Naive B cell (primary cell): ENCODE measurements at regions not wholly inside any gene's neighbourhood (a gene's known extent, or its start where the extent isn't known, plus 50 kb on each side); places are given as distances from the start of the nearest gene placed in this dataset.

Experiments
- ATAC-seq, 2 donors: fragments of 150-1000 bp; cut with Tn5 transposase; 2 replicates each; pipeline ENCODE4 v1.10.0; 2021; ENCODE audit warnings: low read depth in 2 of 2, mild to moderate bottlenecking in 2 of 2, moderate library complexity in 2 of 2
- DNase-seq: peaks from one replicate; pipeline ENCODE4 v3.0.0; 2022
- H3K27ac Mint-ChIP-seq, 6 donors: one replicate each; pipeline ENCODE4 v1.8.0; 2020 to 2022; ENCODE audit warnings: mild to moderate bottlenecking in 6 of 6, mixed read lengths in 6 of 6, moderate library complexity in 5 of 6, inconsistent platforms in 2 of 6
- H3K27me3 Mint-ChIP-seq, 3 donors: one replicate each; pipeline ENCODE4 v1.8.0; 2021 to 2022; ENCODE audit warnings: mixed read lengths in 3 of 3, mild to moderate bottlenecking in 1 of 3
- H3K36me3 Mint-ChIP-seq, 2 donors: one replicate each; pipeline ENCODE4 v1.8.0; 2020 to 2022; ENCODE audit warnings: mixed read lengths in 2 of 2, inconsistent platforms in 1 of 2, mild to moderate bottlenecking in 1 of 2
- H3K4me1 Mint-ChIP-seq, 3 donors: one replicate each; pipeline ENCODE4 v1.8.0; 2020 to 2022; ENCODE audit warnings: mixed read lengths in 3 of 3, inconsistent platforms in 1 of 3, mild to moderate bottlenecking in 1 of 3, moderate library complexity in 1 of 3
- H3K4me3 Mint-ChIP-seq, 8 donors: one replicate each; pipeline ENCODE4 v1.8.0; 2020 to 2022; ENCODE audit warnings: mild to moderate bottlenecking in 8 of 8, mixed read lengths in 8 of 8, moderate library complexity in 8 of 8, inconsistent platforms in 2 of 8
- H3K9me3 Mint-ChIP-seq, 7 donors: one replicate each; pipeline ENCODE4 v1.8.0; 2020 to 2022; ENCODE audit warnings: mixed read lengths in 7 of 7, mild to moderate bottlenecking in 5 of 7, inconsistent platforms in 2 of 7, moderate library complexity in 1 of 7

- no peak overlapping the region for H3K27ac Mint-ChIP-seq
- ATAC-seq: no peak
- H3K4me1 Mint-ChIP-seq: no peaks in the 10 kb centered on the region
- no peak overlapping the region for H3K4me3 Mint-ChIP-seq
- no peaks in the 10 kb centered on the region for H3K9me3 Mint-ChIP-seq
- peaks cover 30 to 34% (median 33%) of the 10 kb centered on the region in 3 donors for H3K27me3 Mint-ChIP-seq
- DNase-seq: no peak
- no peaks in the 10 kb centered on the region for H3K36me3 Mint-ChIP-seq
These were observed 283.8 kb upstream of the DMRT1 start for GRCh38 chr9:557601-558201.

- peaks cover 0 to 12% (median 3%) of the 10 kb centered on the region in 7 donors for H3K9me3 Mint-ChIP-seq
- H3K4me3 Mint-ChIP-seq: no peak overlapping the region
- DNase-seq (no peak), ATAC-seq (no peak)
- no peaks in the 10 kb centered on the region for H3K36me3 Mint-ChIP-seq
- peaks cover 30 to 39% (median 39%) of the 10 kb centered on the region in 3 donors for H3K27me3 Mint-ChIP-seq
- peaks cover 12 to 19% (median 18%) of the 10 kb centered on the region in 3 donors for H3K4me1 Mint-ChIP-seq
- no peak overlapping the region for H3K27ac Mint-ChIP-seq
These were observed 280.1 kb upstream of the DMRT1 start for GRCh38 chr9:561427-561826.

GRCh38 chr9:563200-563599 lies 278.3 kb upstream of the DMRT1 start:
- H3K27me3 Mint-ChIP-seq: peaks cover 19 to 31% (median 22%) of the 10 kb centered on the region in 3 donors
- DNase-seq: no peak
- no peak for ATAC-seq

GRCh38 chr9:565528-565927 lies 276.0 kb upstream of the DMRT1 start:
- ATAC-seq: peak; percentile 82 to 83
- Mint-ChIP-seq H3K4me3 (peak overlapping the region in 3 of 8 donors; percentile 9 to 52 (median 45)), H3K27ac (peak overlapping the region in 5 of 6 donors; percentile 16 to 91 (median 47)), H3K4me1 (peaks cover 24 to 40% (median 33%) of the 10 kb centered on the region in 3 donors), H3K9me3 (peaks cover 0 to 12% (median 5%) of the 10 kb centered on the region in 7 donors), H3K36me3 (no peaks in the 10 kb centered on the region), H3K27me3 (peaks cover 0 to 22% (median 10%) of the 10 kb centered on the region in 3 donors)
- DNase-seq: peak; percentile 37

More at GRCh38 chr9:563200-563599, 278.3 kb upstream of the DMRT1 start:
- H3K4me1 Mint-ChIP-seq: peaks cover 20 to 37% (median 33%) of the 10 kb centered on the region in 3 donors
- peaks cover 0 to 12% (median 5%) of the 10 kb centered on the region in 7 donors for H3K9me3 Mint-ChIP-seq
- H3K4me3 Mint-ChIP-seq: no peak overlapping the region
- H3K36me3 Mint-ChIP-seq: no peaks in the 10 kb centered on the region
- H3K27ac Mint-ChIP-seq: no peak overlapping the region

GRCh38 chr9:567128-567746 lies 274.3 kb upstream of the DMRT1 start:
- peaks cover 0 to 12% (median 5%) of the 10 kb centered on the region in 7 donors for H3K9me3 Mint-ChIP-seq
- peak overlapping the region in 1 of 6 donors; percentile 36 for H3K27ac Mint-ChIP-seq
- ATAC-seq: peak; percentile 60 to 64
- H3K4me3 Mint-ChIP-seq: peak overlapping the region in 2 of 8 donors; percentile 17 to 18
- DNase-seq: peak; percentile 24
- no peaks in the 10 kb centered on the region for H3K36me3 Mint-ChIP-seq
- peaks cover 24 to 40% (median 33%) of the 10 kb centered on the region in 3 donors for H3K4me1 Mint-ChIP-seq
- peaks cover 0 to 15% (median 8%) of the 10 kb centered on the region in 3 donors for H3K27me3 Mint-ChIP-seq

- Mint-ChIP-seq H3K27ac (no peak overlapping the region), H3K27me3 (peaks cover 0 to 17% (median 8%) of the 10 kb centered on the region in 3 donors), H3K36me3 (no peaks in the 10 kb centered on the region), H3K4me3 (peak overlapping the region in 2 of 8 donors; percentile 17 to 18), H3K4me1 (peaks cover 24 to 40% (median 33%) of the 10 kb centered on the region in 3 donors), H3K9me3 (peaks cover 0 to 12% (median 5%) of the 10 kb centered on the region in 7 donors)
- DNase-seq: no peak
- ATAC-seq: no peak
These were observed 273.7 kb upstream of the DMRT1 start for GRCh38 chr9:567747-568305.

- peaks cover 0 to 12% (median 5%) of the 10 kb centered on the region in 7 donors for H3K9me3 Mint-ChIP-seq
- no peak overlapping the region for H3K27ac Mint-ChIP-seq
- H3K4me3 Mint-ChIP-seq: no peak overlapping the region
- no peak for ATAC-seq
- H3K27me3 Mint-ChIP-seq: peaks cover 0 to 17% (median 7%) of the 10 kb centered on the region in 3 donors
- peaks cover 24 to 40% (median 33%) of the 10 kb centered on the region in 3 donors for H3K4me1 Mint-ChIP-seq
- peaks cover 0 to 4% of the 10 kb centered on the region in 2 donors for H3K36me3 Mint-ChIP-seq
- DNase-seq: no peak
These were observed 272.2 kb upstream of the DMRT1 start for GRCh38 chr9:569296-569695.

GRCh38 chr9:570187-570586 lies 271.3 kb upstream of the DMRT1 start:
- H3K4me3 Mint-ChIP-seq: no peak overlapping the region
- H3K9me3 Mint-ChIP-seq: peaks cover 0 to 10% (median 4%) of the 10 kb centered on the region in 7 donors
- peaks cover 0 to 16% (median under 1%) of the 10 kb centered on the region in 3 donors for H3K27me3 Mint-ChIP-seq
- H3K4me1 Mint-ChIP-seq: peaks cover 18 to 33% (median 28%) of the 10 kb centered on the region in 3 donors
- ATAC-seq (no peak), DNase-seq (no peak)
- peaks cover 0 to 4% of the 10 kb centered on the region in 2 donors for H3K36me3 Mint-ChIP-seq
- H3K27ac Mint-ChIP-seq: no peak overlapping the region

GRCh38 chr9:571066-571465 lies 270.4 kb upstream of the DMRT1 start:
- Mint-ChIP-seq H3K9me3 (peaks cover 0 to 2% (median 0%) of the 10 kb centered on the region in 7 donors), H3K27ac (no peak overlapping the region), H3K27me3 (peaks cover 0 to 11% (median 4%) of the 10 kb centered on the region in 3 donors), H3K36me3 (peaks cover 0 to 4% of the 10 kb centered on the region in 2 donors), H3K4me1 (peaks cover 13 to 25% (median 19%) of the 10 kb centered on the region in 3 donors), H3K4me3 (no peak overlapping the region)
- ATAC-seq (no peak), DNase-seq (no peak)

GRCh38 chr9:571741-572140 lies 269.8 kb upstream of the DMRT1 start:
- Mint-ChIP-seq H3K4me3 (no peak overlapping the region), H3K27ac (no peak overlapping the region), H3K4me1 (peaks cover 12 to 18% (median 13%) of the 10 kb centered on the region in 3 donors), H3K36me3 (peaks cover 0 to 4% of the 10 kb centered on the region in 2 donors), H3K27me3 (peaks cover 0 to 11% (median 4%) of the 10 kb centered on the region in 3 donors), H3K9me3 (peaks cover 0 to 2% (median 0%) of the 10 kb centered on the region in 7 donors)
- no peak for DNase-seq
- ATAC-seq: no peak

GRCh38 chr9:573691-574410 lies 267.6 kb upstream of the DMRT1 start:
- ATAC-seq: no peak

GRCh38 chr9:575139-575538 lies 266.4 kb upstream of the DMRT1 start:
- ATAC-seq: no peak

More at GRCh38 chr9:573691-574410, 267.6 kb upstream of the DMRT1 start:
- DNase-seq: no peak
- no peak overlapping the region for H3K4me3 Mint-ChIP-seq
- peaks cover under 1 to 13% (median 4%) of the 10 kb centered on the region in 3 donors for H3K27me3 Mint-ChIP-seq
- peaks cover 0 to 5% (median 0%) of the 10 kb centered on the region in 7 donors for H3K9me3 Mint-ChIP-seq
- H3K36me3 Mint-ChIP-seq: peaks cover 0 to 4% of the 10 kb centered on the region in 2 donors
- H3K4me1 Mint-ChIP-seq: peaks cover 0 to 4% (median 2%) of the 10 kb centered on the region in 3 donors
- H3K27ac Mint-ChIP-seq: no peak overlapping the region

More at GRCh38 chr9:575139-575538, 266.4 kb upstream of the DMRT1 start:
- H3K4me1 Mint-ChIP-seq: no peaks in the 10 kb centered on the region
- no peak overlapping the region for H3K27ac Mint-ChIP-seq
- H3K27me3 Mint-ChIP-seq: peaks cover 10 to 24% (median 14%) of the 10 kb centered on the region in 3 donors
- no peak for DNase-seq
- no peak overlapping the region for H3K4me3 Mint-ChIP-seq
- H3K36me3 Mint-ChIP-seq: peaks cover 0 to 4% of the 10 kb centered on the region in 2 donors
- peaks cover 0 to 5% (median 0%) of the 10 kb centered on the region in 7 donors for H3K9me3 Mint-ChIP-seq
